A549 (cell line): ENCODE measurements at regions not wholly inside any gene's neighbourhood (a gene's known extent, or its start where the extent isn't known, plus 50 kb on each side); places are given as distances from the start of the nearest gene placed in this dataset.
"Not testable (repeated sequence)": the region's sequence is repeated elsewhere in the genome, so short reads cannot be mapped to it uniquely, and the experiment has no call there.

Source experiments
- CTCF ChIP-seq: fragments of >200 bp; sonication (Bioruptor Twin); formaldehyde crosslinking; IDR thresholded peaks from 3 replicates; pipeline ENCODE4 v1.5.1; 2016
- E2F6 ChIP-seq: IDR thresholded peaks from 2 replicates; pipeline ENCODE4 v1.6.1; 2012; ENCODE audit warnings: low read depth, borderline replicate concordance
- JUN ChIP-seq, 2 experiments: fragments of >200 bp; sonication (Bioruptor Twin); formaldehyde crosslinking; IDR thresholded peaks; 2 replicates in 1 of 2; 3 replicates in 1 of 2; pipeline ENCODE4 v1.6.1; 2016 to 2017
- JUNB ChIP-seq: fragments of >200 bp; sonication (Bioruptor Twin); formaldehyde crosslinking; IDR thresholded peaks from 2 replicates; pipeline ENCODE4 v1.6.1; 2016
- PBX3 ChIP-seq: IDR thresholded peaks from 2 replicates; pipeline ENCODE4 v1.6.1; 2012
- POLR2A ChIP-seq: IDR thresholded peaks from 2 replicates; pipeline ENCODE4 v1.6.1; 2012; ENCODE audit warnings: mild to moderate bottlenecking, low read length
- RAD21 ChIP-seq, 2 experiments: fragments of >200 bp in 1 of 2; sonication (Bioruptor Twin) in 1 of 2; formaldehyde crosslinking in 1 of 2; IDR thresholded peaks in 1 of 2; conservative IDR thresholded peaks in 1 of 2; 2 replicates in 1 of 2; 3 replicates in 1 of 2; pipeline ENCODE4 v1.6.1; 2012 to 2018; ENCODE audit warnings: inconsistent platforms in 1 of 2

- not testable (repeated sequence) for TF ChIP-seq PBX3; CTCF; JUNB; JUN (IDR thresholded peaks at IDR 0.05); POLR2A; RAD21 (conservative IDR thresholded peaks at IDR 0.05 in 1 of 2, IDR thresholded peaks at IDR 0.05 in 1 of 2); E2F6
Observed at GRCh38 chr12:67072281-67072680, 196.9 kb upstream of the CAND1 start.
